ENCODE measurements at regions not wholly inside any gene's neighbourhood (a gene's known extent, or its start where the extent isn't known, plus 50 kb on each side); places are given as distances from the start of the nearest gene placed in this dataset.

DNA sequence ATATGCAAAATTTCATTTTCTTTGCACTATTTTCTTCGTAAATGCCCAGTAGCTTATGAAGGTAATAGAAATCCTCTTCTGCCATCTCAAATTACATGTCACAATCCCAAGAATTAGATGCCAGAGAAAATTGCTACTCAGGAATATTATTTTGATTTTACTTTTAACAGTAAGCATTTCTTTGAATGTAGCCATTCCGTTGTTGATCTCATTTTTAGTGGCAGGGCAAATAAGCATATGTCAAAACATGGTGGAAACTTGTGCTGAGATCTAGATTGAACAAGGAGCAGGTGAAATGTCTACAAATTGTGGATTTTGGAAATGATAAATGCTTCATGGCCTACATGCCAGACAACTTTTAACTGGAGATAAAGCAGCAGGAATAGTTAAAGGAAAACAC, 291.8 kb downstream of the SDHAF3 start:
- TF ChIP-seq, protein P1, sequence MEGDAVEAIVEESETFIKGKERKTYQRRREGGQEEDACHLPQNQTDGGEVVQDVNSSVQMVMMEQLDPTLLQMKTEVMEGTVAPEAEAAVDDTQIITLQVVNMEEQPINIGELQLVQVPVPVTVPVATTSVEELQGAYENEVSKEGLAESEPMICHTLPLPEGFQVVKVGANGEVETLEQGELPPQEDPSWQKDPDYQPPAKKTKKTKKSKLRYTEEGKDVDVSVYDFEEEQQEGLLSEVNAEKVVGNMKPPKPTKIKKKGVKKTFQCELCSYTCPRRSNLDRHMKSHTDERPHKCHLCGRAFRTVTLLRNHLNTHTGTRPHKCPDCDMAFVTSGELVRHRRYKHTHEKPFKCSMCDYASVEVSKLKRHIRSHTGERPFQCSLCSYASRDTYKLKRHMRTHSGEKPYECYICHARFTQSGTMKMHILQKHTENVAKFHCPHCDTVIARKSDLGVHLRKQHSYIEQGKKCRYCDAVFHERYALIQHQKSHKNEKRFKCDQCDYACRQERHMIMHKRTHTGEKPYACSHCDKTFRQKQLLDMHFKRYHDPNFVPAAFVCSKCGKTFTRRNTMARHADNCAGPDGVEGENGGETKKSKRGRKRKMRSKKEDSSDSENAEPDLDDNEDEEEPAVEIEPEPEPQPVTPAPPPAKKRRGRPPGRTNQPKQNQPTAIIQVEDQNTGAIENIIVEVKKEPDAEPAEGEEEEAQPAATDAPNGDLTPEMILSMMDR (conservative IDR thresholded peaks at IDR 0.05 in 1 of 2, IDR thresholded peaks at IDR 0.05 in 1 of 2; ENCODE audit: low read depth in 1 of 2, low read length in 2 of 2), result no peak
- no peak for TF ChIP-seq EZH2 (IDR thresholded peaks at IDR 0.05; ENCODE audit: low read length, missing control alignments)
